GM19035 (cell line): ENCODE measurements at regions not wholly inside any gene's neighbourhood (a gene's known extent, or its start where the extent isn't known, plus 50 kb on each side); places are given as distances from the start of the nearest gene placed in this dataset.
"Not testable (repeated sequence)": the region's sequence is repeated elsewhere in the genome, so short reads cannot be mapped to it uniquely, and the experiment has no call there.

Source experiments
- ATAC-seq: cut with Tn5 transposase; IDR thresholded peaks from one replicate; pipeline ENCODE4 v1.9.1; 2021; ENCODE audit not compliant: unreplicated experiment

GRCh38 chr1:232145768-232146167 lies 484.2 kb downstream of the SIPA1L2 start:
- ATAC-seq: no peak

DNA sequence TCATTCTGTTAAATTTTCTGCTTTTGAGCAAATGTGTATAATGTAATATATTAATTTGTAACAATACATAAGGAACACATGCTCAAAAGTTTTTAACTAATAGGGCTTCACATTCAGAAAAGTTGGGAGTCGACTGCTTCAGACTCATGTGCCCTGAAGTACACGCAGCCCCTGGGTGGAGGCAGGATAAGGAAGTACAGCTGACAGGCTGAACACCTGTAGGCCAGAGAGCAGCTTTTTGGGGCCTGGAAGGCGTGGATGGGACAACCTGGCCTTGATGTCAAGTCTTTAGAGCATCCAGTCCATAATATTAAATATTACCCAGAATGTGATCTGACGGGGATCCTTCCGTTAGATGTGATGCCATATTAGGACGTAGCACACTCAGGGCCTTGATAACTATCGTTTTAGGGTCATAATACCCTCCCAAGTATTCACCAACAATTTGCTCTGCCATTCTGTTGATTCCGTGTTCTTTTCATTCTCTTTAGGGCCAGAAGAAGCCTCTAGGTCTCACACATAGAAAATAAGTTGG lies 485.2 kb downstream of the SIPA1L2 start:
- ATAC-seq: no peak

- ATAC-seq: no peak
Measured at GRCh38 chr1:232143315-232143886, 486.5 kb downstream of the SIPA1L2 start.

DNA sequence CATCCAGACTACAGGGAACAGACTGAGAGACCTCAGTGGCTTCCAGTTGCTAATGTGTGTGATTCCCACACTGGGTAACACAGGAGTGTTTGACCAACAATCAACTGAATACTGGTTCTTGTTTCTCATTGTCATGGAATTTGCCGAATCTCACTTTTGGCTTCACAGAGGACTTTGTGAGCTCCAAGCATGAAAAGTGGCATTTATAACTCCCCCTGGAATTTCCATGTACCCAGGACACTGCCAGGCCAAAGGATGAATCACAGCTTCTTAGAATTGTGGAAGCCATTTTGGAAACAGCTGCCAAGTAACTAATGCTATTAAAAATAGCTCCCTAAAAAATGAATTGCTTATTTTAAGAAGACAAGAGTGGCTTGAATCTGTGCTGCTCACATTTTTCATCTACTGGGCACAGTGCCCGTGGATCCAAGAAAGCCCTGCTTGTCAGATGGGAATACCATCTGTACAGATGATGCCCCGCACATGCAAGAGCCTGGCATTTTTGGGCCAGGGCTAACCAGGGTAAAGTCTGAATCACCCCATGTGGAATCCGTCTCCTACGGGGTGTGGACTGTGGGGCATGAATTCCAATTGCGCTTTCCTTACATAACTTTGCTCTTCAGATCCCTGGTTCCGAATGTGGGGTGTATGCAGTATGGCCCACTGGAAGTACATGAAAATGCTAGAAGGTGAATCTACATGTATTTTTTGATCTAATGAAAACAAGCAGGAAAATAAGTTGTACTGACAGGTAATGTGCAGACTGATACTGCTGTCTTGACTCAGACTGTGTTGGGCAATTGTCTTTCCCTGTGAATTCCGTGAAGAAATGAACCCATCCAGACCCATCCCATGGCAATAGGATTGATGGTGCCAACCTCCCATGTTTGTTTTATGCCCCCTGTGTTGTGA lies 487.3 kb downstream of the SIPA1L2 start:
- no peak for ATAC-seq

GRCh38 chr1:232141167-232141448 lies 488.8 kb downstream of the SIPA1L2 start:
- not testable (repeated sequence) for ATAC-seq

GRCh38 chr1:232140419-232141166 lies 489.3 kb downstream of the SIPA1L2 start:
- no peak for ATAC-seq

DNA sequence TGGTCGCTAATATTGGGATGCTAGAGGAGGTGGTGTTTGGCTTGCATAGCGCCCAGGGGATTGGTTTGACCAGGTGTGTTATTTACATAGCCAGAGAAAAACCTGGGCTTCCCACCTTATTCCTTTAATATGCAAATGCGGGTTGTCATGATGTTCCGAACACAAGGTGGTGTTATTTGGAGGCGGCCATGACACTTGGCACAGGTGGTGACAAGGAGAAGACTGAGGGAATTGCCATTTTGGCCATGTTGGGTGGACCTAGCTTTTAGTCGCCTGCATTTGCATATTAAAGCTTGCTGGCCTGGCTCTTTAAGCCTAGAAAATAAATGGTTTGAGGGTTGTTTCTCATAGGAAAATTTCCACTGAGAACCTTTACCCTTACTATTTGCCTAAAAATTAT lies 490.5 kb downstream of the SIPA1L2 start:
- no peak for ATAC-seq

DNA sequence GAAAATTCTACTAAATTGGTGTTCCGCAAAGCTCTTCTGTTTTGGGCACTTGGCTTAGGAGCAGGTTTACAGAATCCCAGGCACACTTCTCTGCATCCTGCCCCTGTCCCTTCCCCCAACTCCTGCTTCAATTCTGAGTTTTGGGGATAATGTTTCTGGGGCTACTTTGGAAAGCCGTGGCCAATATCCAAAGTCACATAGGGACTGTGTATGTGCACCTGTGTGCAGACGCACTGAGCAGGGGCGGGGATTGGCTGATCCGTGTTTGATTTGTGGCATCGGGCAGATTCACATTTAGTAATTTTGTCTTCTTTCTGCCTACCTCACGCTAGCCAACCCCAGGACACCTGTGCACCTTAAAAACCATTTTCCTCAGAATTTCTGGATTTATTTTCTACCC lies 491.9 kb downstream of the SIPA1L2 start:
- ATAC-seq: no peak

GRCh38 chr1:232137066-232137465 lies 492.9 kb downstream of the SIPA1L2 start:
- ATAC-seq: no peak

- ATAC-seq: no peak
Measured at GRCh38 chr1:232136136-232136535, 493.8 kb downstream of the SIPA1L2 start.

DNA sequence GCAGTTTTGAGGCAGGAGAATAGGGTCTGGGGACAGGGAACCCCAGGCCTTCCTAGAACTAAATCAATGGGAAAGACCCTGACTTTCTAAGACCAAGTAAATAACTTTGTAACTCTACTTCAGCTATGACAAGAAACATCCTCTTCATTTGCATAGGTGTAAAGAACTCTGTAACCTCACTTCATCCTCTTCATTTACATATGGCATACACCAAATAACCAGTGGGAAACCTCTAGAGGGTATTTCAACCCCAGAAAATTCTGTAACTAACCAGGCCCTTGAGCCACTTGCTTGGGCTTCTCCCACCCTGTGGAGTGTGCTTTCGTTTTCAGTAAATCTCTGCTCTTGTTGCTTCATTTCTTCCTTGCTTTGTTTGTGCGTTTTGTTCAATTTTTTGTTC lies 495.6 kb downstream of the SIPA1L2 start:
- ATAC-seq: no peak

- ATAC-seq: no peak
Measured at GRCh38 chr1:232132572-232132971, 497.4 kb downstream of the SIPA1L2 start.

- ATAC-seq: no peak
Measured at GRCh38 chr1:232131715-232132391, 498.1 kb downstream of the SIPA1L2 start.

DNA sequence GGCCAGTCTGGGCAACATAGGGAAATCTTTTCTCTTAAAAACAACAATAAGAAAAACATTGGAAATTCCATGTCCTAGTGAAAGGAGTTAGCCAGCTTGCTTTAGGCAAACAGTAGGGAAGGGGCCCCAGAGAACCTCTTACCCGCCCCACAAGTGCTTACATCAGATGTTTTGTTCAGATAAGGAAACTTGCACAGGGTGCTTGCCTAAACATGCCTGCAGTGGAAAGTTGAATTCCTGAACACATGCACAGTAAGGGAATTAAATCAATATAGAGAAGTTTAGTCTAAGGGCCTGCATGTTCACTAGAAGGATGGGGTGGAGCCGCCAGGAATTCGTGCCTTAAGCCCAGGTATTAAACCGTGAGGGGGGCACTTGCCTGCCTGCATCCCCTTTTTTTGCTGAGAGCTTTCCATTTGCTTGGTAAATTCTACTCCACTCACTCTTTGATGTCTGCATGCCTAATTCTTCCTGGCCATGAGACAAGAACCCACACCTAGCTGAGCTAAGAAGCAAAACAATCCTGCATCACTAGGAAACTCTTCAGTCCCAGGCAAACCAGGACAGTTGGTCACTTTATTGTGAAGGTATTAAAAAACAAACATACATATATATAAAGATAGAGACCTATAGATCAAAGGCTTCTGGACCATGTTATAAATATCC lies 499.0 kb downstream of the SIPA1L2 start:
- ATAC-seq: no peak

- no peak for ATAC-seq
Measured at GRCh38 chr1:232127190-232127589, 500.6 kb downstream of the DISC1 start.

DNA sequence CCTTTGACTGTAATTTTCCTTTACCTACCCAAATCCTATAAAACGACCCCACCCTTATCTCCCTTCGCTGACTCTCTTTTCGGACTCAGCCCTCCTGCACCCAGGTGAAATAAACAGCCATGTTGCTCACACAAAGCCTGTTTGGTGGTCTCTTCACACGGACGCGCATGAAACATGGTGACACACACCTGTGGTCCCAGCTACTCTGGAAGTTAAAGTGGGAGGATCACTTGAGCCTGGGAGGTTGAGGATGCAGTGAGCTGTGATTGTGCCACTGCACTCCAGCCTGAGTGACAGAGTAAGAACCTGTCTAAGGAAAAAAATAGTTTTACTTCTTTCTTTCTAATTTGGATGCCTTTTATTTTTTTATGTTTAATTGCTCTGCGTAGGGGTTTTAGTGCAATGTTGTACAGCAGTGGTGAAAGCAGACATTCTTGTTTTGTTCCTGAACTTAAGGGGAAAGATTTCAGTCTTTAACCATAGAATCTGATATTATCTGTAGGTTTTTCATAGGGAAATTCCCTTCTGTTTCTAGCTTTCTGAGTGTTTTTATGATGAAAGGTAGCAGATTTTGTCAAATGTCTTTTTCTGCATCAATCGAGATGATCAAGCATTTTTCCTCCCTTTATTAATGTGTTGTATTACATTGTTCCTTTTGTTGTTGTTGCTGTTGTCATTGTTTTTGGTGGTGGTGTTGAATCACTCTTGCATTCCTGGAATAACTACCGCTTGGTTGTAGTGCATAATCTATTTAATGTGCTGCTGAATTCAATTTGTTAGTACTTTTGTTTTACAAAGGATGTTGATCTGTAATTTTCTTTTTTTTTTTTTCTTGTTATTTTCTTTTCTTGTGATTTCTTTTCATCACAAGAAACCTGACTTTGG lies 497.4 kb downstream of the DISC1 start:
- ATAC-seq: no peak

GRCh38 chr1:232117903-232118302 lies 491.3 kb downstream of the DISC1 start:
- ATAC-seq: not testable (repeated sequence)

GRCh38 chr1:232114985-232115384 lies 488.4 kb downstream of the DISC1 start:
- no peak for ATAC-seq

- ATAC-seq: no peak
Measured at GRCh38 chr1:232112076-232112475, 485.5 kb downstream of the DISC1 start.

DNA sequence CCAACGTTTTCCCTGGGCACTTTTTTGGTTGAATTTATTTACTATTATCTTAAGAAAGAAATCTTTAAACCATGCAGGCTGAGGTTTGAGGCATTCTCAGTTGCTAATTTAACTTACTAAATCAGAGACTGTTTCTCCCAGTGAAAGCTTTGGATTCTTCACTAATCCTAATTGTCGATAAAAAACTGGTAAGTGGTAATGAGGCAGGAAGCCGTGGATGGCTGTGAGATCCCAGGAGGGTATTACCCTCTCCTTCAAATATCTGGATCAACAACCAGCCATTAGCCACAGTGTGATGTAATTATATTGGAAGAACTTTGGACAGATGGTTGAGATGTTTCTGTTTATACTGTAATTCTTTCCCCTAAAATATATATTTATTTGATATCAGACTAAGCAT lies 485.0 kb downstream of the DISC1 start:
- no peak for ATAC-seq
